K562 (cell line): ENCODE measurements at regions not wholly inside any gene's neighbourhood (a gene's known extent, or its start where the extent isn't known, plus 50 kb on each side); places are given as distances from the start of the nearest gene placed in this dataset.

ENCODE experiments used
- ATF6 ChIP-seq: sonication (generic); formaldehyde crosslinking; IDR thresholded peaks from 2 replicates; pipeline ENCODE4 v1.4.0; 2020; ENCODE audit warnings: mild to moderate bottlenecking, missing genetic modification reagents
- BCLAF1 ChIP-seq, 2 experiments: fragments of 450-650 bp in 1 of 2; IDR thresholded peaks; 2 replicates each; pipeline ENCODE4 v1.6.1; 2011 to 2017; ENCODE audit warnings: low read depth in 2 of 2, antibody characterized with exemption in 1 of 2, borderline replicate concordance in 1 of 2, low read length in 1 of 2, mild to moderate bottlenecking in 1 of 2, mixed read lengths in 1 of 2; ENCODE audit not compliant: control insufficient read depth in 1 of 2
- HMGN3 ChIP-seq: IDR thresholded peaks from 2 replicates; pipeline ENCODE4 v1.6.1; 2011; ENCODE audit warnings: borderline replicate concordance, low read depth, mild to moderate bottlenecking, mixed read lengths, low read length; ENCODE audit not compliant: insufficient read length; ENCODE audit errors: extremely low read depth
- KHSRP ChIP-seq: fragments of 450-650 bp; IDR thresholded peaks from 2 replicates; pipeline ENCODE4 v1.6.1; 2017
- NFE2 ChIP-seq: IDR thresholded peaks from 2 replicates; pipeline ENCODE4 v1.6.1; 2014; ENCODE audit warnings: antibody characterized with exemption, low read depth
- NFIC ChIP-seq: fragments of 450-650 bp; IDR thresholded peaks from 2 replicates; pipeline ENCODE4 v1.6.1; 2017; ENCODE audit warnings: mild to moderate bottlenecking, inconsistent platforms
- PHB2 ChIP-seq: fragments of 450-650 bp; IDR thresholded peaks from 2 replicates; pipeline ENCODE4 v1.6.1; 2017; ENCODE audit warnings: low read depth
- POLR2A ChIP-seq: fragments of 450-650 bp; conservative IDR thresholded peaks from 2 replicates; pipeline ENCODE4 v1.6.1; 2016
- SRSF7 ChIP-seq: fragments of 200-400 bp; formaldehyde crosslinking; optimal IDR thresholded peaks from 2 replicates; pipeline ENCODE3; 2017; ENCODE audit warnings: mild to moderate bottlenecking, low read depth, low read length
- TEAD2 ChIP-seq: fragments of 450-650 bp; IDR thresholded peaks from 2 replicates; pipeline ENCODE4 v1.6.1; 2016; ENCODE audit warnings: missing genetic modification characterization, control low read depth, missing compliant biosample characterization
- ZBTB2 ChIP-seq: fragments of 450-650 bp; IDR thresholded peaks from 2 replicates; pipeline ENCODE4 v1.6.1; 2016; ENCODE audit warnings: antibody characterized with exemption
- ZNF280A ChIP-seq: fragments of 450-650 bp; IDR thresholded peaks from 2 replicates; pipeline ENCODE4 v1.6.1; 2018; ENCODE audit warnings: mild to moderate bottlenecking, low read depth; ENCODE audit not compliant: partially characterized antibody
- TF ChIP-seq, protein P1 (sequence below): sonication (generic); formaldehyde crosslinking; IDR thresholded peaks from 2 replicates; pipeline ENCODE4 v1.8.1; 2023; ENCODE audit warnings: missing genetic modification reagents, mild to moderate bottlenecking, borderline replicate concordance

DNA sequence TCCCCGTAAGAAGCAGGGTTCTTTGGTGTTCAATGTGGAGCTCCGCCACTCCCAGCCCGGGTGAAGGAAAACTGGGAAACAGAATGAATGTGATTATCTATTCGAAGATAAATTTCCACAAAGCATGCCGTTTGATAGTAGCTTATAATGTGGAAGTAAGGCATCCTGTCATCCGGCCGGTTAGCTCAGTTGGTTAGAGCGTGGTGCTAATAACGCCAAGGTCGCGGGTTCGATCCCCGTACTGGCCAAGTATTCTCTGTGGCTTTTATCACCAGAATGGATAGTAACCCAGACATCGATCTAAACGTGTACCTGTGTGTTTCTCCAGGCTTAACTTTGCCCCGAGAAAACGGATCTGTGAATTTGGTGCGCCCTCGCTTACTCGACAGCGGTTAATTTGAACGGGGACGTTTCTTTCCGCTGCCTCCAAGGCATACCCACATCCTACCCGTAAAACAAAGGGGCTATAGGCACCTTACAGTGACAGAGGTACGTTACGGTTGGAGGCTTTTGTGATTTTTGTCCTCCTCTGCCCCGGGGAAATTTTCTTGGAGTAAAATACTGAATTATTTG lies 215.2 kb upstream of the ZNF184 start (continued):
- TF ChIP-seq, protein P1, sequence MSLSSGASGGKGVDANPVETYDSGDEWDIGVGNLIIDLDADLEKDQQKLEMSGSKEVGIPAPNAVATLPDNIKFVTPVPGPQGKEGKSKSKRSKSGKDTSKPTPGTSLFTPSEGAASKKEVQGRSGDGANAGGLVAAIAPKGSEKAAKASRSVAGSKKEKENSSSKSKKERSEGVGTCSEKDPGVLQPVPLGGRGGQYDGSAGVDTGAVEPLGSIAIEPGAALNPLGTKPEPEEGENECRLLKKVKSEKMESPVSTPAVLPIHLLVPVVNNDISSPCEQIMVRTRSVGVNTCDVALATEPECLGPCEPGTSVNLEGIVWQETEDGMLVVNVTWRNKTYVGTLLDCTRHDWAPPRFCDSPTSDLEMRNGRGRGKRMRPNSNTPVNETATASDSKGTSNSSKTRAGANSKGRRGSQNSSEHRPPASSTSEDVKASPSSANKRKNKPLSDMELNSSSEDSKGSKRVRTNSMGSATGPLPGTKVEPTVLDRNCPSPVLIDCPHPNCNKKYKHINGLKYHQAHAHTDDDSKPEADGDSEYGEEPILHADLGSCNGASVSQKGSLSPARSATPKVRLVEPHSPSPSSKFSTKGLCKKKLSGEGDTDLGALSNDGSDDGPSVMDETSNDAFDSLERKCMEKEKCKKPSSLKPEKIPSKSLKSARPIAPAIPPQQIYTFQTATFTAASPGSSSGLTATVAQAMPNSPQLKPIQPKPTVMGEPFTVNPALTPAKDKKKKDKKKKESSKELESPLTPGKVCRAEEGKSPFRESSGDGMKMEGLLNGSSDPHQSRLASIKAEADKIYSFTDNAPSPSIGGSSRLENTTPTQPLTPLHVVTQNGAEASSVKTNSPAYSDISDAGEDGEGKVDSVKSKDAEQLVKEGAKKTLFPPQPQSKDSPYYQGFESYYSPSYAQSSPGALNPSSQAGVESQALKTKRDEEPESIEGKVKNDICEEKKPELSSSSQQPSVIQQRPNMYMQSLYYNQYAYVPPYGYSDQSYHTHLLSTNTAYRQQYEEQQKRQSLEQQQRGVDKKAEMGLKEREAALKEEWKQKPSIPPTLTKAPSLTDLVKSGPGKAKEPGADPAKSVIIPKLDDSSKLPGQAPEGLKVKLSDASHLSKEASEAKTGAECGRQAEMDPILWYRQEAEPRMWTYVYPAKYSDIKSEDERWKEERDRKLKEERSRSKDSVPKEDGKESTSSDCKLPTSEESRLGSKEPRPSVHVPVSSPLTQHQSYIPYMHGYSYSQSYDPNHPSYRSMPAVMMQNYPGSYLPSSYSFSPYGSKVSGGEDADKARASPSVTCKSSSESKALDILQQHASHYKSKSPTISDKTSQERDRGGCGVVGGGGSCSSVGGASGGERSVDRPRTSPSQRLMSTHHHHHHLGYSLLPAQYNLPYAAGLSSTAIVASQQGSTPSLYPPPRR (CRISPR knock-in tag) = no peak
- TF ChIP-seq NFE2 = no peak
- TF ChIP-seq PHB2 = no peak
- peak; percentile 86 for TF ChIP-seq NFIC
- no peak for TF ChIP-seq SRSF7
- no peak for TF ChIP-seq ATF6 (CRISPR knock-in tag)
- peak; percentile 59; the same call in 1 of the 2 replicates for TF ChIP-seq KHSRP
- TF ChIP-seq HMGN3 = no peak
- TF ChIP-seq ZBTB2 = peak; percentile 92; the same call in 1 of the 2 replicates
- peak in 1 of 2 experiments; percentile 94; a peak in 3 of 4 replicates for TF ChIP-seq BCLAF1 (IDR thresholded peaks at IDR 0.05; ENCODE audit: borderline replicate concordance in 1 of 2, control insufficient read depth in 1 of 2, low read depth in 2 of 2, low read length in 1 of 2)
- no peak for TF ChIP-seq POLR2A
- TF ChIP-seq TEAD2 (tag) = no peak
- no peak for TF ChIP-seq ZNF280A
